GM19395 (cell line): ENCODE measurements at regions not wholly inside any gene's neighbourhood (a gene's known extent, or its start where the extent isn't known, plus 50 kb on each side); places are given as distances from the start of the nearest gene placed in this dataset.
"Not testable (repeated sequence)": the region's sequence is repeated elsewhere in the genome, so short reads cannot be mapped to it uniquely, and the experiment has no call there.

Source experiments
- ATAC-seq: cut with Tn5 transposase; IDR thresholded peaks from one replicate; pipeline ENCODE4 v1.9.1; 2021; ENCODE audit warnings: mild to moderate bottlenecking, moderate library complexity; ENCODE audit not compliant: unreplicated experiment

DNA sequence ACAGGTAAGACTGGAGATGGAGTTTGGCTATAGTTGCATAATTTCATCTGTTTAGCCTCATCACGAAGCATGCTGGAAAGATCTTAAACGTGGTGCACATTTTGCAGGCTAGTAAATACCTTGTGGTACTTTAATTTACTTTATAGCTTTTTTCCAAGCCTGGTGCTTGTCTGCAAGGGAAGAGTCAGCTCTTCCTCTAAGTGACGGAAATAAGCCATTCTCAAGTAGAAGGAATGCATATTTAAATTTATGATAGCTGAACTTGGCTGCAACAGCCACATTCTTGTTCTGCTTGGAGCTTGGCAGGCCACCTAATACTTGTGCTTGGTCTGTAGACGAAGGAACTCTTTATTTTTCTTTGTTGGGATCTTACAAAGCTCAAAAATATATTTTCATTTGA is 188.0 kb upstream of the PIK3R1 start:
- ATAC-seq, result no peak

DNA sequence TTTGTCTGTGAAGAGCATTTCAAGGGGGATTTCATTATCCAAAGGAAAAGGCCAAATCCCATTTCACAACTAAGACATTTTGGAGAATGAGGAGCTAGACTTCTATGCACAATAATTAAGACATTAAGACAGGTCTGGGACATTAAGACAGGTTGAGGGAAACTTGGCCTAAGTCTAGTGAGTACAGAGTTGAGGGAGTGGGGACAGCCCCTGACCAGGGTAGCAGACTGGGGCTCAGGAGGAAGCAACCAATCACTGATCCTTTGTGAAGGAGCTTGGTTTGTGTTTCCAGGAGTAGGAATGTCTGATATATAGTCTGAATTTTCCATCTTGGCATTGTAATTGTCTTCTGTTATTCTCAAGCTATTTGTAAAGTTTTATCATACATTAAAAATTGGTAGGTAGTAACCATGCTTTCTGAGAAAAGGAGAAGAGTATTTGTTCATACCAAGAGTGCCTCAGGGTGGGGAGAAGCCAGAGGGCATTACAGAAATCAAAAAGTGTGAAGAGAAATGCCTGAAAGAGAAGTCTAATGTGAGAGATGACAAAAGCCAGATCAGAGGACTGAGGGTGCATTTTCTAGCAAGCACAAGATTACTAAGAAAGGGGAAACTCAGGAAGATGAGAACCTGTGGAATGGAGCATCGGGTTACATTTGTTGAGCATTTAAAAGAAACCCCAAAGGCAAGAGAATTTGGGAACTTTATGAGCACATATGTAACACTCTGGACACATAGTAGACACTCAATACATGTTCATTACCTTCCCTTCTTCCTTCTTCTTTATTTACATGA is 189.3 kb upstream of the PIK3R1 start:
- no peak for ATAC-seq

DNA sequence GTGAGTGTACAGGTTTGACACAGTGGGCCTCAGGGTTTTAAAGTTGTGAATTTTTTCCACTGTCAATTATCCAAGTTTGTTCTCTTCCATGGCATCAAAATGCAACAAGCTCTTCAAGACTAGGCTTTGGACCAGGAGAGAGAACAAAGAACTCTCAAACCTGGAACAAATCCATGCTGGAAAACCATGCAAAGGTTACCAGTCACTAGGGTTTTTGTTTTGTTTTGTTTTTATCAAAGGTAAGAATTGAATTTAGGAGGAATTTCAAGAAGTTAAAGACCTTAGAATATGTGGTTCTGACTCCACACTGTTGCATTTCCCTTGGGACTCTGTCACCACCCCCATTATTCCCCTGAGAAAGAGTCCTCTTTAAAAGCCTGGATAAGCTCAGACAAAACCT is 191.1 kb upstream of the PIK3R1 start:
- no peak for ATAC-seq

DNA sequence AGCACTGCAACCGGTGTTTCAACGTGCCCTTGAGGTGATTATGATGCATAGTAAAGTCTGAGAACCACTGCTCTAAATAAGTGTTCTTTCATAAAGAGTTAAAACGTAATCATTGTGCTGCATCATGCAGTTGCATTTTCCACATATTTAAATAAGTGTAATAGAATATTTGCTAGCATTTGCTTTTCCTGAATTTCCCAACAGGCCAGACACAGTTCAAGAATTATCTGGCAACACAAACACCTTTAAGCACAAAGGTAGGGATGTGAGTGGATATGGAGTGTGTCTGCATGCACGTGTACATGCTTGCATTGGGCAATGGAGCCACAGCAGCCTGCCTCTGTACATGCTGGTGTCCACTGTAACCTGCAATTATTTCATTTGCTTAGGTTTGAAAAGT is 193.6 kb upstream of the PIK3R1 start:
- ATAC-seq, result no peak

DNA sequence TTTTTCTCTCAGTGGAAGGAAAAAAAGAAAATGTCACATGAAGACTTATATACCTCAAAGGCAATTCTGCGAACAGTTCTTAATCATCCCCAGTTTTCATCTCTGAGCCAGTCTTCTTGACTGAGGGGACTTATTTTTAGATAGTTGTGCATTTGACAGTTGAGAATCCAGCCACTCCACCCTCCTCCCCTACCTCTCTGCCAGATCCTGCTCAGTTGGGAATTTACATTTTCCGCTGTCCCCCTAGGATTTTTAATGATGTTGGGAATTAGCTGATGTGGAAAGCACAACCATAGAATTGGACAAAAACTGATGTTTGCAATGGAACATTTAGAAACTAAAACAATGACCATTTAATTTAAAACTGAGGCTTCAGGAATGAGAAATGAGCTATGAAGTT is 194.3 kb upstream of the PIK3R1 start:
- no peak for ATAC-seq

DNA sequence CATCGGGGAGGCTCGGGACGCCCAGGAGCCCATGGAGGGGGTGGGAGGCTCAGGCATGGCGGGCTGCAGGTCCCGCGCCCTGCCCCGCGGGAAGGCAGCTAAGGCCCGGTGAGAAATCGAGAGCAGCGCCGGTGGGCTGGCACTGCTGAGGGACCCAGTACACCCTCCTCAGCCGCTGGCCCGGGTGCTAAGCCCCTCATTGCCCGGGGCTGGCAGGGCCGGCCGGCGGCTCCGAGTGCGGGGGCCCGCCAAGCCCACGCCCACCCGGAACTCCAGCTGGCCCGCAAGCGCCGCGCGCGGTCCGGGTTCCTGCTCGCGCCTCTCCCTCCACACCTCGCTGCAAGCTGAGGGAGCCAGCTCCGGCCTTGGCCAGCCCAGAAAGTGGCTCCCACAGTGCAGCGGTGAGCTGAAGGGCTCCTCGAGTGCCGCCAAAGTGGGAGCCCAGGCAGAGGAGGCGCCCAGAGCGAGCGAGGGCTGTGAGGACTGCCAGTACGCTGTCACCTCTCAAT is 195.0 kb upstream of the PIK3R1 start:
- ATAC-seq, result not testable (repeated sequence)

DNA sequence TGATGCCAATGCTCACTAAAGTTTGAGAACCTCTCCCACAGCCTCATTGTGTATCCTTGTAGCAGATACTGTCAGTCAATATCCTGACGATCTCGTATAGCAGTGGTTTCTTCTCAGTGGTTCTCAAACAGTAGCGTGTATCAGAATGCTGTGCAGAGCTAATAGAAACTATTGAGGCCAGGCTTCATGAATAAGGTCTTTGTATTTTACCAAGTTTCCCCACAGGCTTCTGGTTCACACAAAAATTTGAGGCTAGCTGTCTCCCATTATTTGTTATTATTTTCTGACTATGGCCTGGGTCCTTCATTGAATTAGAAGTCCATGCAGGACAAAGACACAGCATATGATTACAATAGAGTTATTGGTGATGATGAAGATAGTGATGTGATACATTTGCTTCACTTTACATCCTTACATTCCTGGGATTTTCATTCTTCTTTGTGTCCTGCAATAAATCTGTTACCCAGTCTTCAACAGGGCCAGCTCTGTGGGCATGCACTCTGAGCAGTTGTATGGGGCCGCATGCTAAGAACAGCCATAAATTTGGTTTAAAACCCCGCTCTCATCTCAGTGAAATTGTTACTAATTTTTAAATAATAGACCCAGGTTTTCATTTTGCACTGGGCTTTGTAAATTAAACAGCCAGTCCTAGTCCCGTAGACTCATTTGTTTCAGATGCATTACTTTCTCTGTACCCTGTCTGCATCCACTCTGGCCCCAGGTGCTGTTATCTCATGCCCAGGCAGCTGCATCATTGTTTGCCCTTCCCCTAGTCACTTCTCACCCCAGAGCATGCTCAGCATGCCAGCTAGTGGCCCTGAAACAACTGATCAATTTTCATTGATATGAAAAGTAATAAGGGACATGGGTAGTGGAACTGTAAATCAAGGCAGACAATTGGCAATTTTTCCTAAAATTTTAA is 199.9 kb upstream of the PIK3R1 start:
- no peak for ATAC-seq

DNA sequence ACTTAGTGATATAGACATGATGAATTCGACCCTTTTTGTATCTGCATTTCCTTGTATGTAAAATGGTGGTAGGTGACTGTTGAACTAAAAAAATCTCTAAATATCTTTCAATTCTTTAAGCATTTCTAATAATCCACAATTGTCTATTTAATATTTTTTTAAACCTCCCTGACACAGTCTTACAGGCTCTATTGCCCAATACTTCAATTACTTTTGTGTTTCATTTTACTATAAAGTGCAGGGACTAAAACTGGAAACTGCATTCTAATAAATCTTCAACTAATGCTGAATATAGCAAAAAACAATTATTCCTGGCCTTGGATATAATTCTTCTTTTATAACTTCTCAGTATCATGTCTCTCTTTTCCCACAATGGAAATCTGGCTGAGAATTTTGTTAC is 202.7 kb upstream of the PIK3R1 start:
- no peak for ATAC-seq

DNA sequence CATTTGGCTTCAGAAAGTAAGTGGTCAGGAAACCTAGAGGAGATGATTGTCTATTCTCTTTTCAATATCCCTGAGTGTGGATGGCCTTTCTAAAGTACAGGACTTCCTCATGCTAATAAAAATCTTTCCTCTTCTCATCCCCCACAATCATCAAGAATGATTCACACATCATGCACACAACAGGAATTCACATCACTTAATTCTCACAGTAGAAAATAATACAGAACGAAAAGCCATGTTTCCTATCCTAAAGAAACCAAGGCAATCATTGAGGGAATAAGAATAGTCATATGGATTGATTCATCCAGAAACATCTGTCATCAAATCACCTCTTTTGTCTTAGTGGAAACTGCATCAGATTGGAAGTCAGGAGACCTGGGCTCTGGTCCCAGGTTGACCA is 203.1 kb upstream of the PIK3R1 start:
- ATAC-seq, result no peak

DNA sequence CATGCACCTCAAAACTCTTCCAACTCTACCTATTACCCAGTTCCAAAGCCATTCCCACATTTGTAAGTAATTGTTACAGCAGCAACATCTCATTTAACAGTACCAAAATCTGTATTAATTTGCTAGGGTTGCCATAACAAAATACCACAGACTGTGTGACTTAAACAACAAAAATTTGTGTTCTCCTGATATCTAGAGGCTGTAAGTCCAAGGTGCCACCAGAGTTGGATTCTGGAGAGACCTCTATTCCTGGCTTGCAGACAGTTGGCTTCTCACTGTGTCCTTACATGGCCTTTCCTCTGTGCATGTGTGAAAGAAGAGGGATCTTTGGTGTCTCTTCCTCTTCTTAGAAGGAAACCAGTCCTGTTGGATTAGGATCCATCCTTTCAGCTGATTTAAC is 203.8 kb upstream of the PIK3R1 start:
- ATAC-seq, result no peak

DNA sequence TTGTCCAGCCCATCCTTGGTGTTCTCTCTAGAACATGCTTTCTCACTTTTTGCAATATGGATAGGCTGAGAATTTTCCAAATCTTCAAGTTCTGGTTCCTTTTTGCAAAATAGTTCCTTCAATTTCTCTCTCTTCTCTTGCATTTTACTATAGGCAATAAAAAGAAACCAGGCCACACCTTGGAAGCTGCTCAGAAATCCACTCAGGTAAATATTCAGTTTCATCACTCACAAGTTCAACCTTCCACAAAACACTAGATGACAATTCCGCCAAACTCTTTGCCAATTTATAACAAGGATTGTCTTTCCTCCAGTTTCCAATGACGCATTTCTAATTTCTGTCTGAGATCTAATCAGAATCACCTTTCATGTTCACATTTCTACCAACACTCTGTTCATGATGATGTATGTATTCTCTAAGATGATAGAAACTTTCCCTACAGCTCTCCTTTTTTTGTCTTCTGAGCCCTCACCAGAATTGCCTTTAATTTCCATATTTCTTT is 204.2 kb upstream of the PIK3R1 start:
- ATAC-seq, result no peak

DNA sequence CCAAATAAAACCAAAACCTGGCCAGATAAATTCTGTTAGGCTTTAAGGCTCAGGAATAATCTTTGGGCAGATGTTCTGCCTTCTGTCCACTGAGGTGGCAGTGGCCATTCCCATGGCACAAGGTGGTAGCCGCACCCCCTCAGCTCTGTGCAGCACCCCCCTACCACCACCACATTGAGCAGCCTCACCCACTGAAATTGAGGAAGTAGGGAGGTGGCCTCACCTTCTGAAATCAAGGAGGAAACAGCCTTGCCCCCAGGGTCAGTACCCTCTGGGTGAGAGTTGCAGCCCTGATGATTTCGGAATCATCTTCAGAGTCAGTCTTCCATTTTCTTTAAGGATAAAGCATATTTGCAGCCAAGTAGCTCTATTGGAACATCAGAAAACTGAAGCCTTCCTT is 204.8 kb upstream of the PIK3R1 start:
- no peak for ATAC-seq

DNA sequence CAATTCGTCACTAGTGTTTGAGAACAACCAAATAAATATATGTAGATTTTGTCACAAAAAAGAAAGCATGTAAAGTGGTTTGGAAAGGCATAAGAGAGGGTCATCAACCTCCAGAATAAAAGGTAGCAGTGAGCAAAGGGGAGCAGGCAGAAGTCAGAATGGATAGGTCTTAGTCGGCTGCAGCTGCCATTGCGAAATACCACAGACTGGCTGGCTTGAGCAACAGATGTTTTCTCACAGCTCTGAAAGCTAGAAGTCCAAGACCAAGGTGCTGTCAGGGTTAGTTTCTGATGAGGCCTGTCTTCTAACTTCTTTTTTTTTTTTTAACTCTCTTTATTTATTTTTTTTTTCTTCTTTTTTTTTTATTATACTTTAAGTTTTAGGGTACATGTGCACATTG is 208.1 kb upstream of the PIK3R1 start:
- ATAC-seq, result no peak

DNA sequence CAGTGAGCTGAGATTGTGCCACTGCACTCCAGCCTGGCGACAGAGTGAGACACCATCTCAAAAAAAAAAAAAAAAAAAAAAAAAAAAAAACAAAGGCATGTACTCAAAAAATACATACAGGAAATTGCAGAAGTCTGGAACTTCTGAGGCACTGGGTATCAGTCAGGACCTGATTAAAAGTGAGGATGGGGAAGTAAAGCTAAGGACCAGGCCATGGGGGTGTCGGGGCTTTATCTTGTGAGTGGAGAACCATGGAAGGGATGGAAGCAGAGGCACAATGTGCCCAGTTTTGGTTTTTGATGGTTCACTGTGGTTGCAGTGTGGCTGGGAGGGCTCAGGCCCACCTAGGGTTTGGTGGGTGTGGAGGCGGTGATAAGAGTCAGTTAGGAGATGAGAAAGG is 212.7 kb upstream of the PIK3R1 start:
- no peak for ATAC-seq

DNA sequence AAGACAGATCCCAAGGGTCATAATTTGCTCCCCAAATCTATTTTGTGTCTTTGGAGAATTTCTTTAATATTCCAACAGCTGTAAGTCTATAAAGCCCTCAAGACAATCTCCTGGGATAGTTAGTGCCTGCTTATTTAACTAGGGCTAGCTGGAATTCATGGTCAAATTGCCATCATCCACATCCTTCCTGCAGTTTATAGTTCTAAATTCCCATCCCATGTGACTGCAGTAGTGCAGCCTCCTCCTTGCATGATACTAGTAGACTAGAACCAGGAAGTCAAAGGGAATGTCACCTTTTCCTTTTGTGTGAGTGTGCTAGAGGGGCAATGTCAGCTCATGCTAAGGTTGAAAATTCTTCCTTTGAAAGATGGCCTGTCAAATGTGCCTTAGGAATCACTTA is 214.8 kb upstream of the PIK3R1 start:
- ATAC-seq, result no peak

DNA sequence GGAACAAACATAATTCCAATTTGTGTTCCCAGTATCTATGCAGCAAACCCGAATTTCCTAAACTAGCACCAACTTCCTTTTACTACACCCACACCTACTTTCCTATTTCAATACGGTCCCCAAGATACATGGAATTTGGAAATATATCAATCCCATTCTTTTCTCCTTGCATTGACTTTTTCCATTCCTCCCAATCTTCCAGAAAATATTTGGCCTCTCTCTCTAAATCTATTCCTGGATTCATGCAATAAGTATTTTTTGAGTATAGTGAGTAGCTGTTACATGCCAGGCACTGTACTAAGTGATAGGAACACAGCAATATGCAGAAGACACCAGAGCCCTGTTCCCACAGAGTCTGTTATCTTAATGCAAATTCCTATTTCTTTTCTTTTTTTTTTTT is 216.2 kb upstream of the PIK3R1 start:
- ATAC-seq, result no peak

DNA sequence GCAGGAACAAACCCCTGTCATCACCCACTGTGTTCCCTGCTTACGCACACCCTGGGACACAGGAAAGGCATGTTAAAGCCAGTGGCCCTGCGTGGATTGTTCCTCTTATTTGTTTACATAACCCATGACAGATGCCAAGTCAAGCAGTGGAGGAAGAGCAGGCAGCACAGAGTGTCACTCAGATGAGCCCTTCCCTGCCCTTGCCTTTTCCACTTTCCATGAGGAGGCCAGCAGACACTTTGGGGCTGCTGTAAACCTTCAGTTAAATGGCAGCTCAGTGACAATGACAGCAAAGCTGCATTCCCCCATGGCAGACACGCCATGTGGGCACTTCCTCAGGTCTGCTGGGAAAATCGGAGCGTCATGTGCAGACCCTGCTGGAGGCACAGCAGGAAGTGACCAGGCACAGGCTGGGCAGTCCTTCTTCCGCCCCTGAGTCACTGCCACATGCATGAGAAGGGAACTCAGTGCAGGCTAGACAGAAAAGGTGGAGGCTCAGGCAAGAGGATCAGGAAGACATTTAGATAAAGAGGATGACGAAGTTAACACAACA is 216.8 kb upstream of the PIK3R1 start:
- ATAC-seq, result no peak

DNA sequence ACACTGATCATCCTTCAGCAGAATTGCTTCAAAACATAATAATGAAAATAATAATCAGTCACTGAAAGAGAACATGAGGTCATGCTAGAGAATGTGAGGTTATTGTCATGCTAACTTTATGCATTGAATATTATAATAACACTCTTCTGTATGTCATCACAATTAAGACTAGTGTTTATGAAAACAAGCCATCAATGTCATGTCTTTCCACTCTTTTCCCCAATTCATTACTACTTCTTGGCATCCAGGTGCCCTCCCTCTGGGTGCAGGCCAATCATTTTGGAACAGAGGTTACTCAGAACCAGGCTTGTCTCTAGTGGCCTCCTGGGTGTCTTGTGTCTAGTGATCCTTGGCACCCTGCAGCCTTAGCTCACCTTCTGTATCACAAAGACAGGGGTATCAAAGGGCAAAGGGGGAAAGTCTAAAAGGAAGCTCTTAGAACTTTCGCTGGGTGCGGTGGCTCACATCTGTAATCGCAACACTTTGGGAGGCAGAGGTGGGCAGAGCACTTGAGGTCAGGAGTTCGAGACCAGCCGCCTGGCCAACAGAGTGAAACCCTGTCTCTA is 217.6 kb upstream of the PIK3R1 start:
- ATAC-seq, result no peak

DNA sequence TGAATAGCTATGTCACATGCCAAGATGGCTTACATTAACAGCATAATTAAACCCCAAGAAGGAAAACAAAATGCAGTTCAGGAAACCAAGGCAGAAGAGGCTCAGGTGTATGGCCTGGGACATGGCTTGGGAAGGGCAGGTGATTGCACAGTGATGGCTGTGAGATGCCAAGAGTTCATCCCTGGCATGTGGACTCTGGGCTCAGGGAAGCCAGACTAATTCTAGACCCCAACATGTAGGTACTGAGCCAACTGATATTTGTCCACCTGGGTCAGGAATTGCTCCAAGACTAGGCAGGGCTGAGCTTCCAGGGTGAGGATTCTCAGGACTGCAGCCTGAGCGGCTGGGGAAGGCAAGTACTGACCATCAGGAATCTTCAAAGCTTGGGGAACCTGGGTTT is 218.4 kb upstream of the PIK3R1 start:
- ATAC-seq, result no peak

DNA sequence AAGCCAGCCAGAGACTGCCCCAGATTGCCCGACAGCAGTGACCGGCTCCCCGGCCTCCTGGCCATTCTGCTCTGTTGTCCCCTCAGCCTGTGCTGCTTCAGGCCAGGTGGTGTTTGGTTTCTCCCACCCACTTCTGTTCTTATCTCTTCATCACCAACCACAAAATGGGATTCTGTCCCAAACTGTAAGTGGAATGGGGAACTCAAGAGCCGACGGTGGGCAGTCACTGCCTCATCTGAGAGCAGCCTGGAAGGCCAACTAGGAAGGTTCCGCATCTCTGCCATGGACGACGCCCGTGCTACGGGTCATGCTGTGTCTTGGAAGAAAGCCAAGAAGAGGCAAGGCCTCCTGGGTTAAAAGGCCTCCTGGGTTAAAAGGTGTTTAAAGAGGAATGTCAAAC is 219.0 kb upstream of the PIK3R1 start:
- no peak for ATAC-seq

DNA sequence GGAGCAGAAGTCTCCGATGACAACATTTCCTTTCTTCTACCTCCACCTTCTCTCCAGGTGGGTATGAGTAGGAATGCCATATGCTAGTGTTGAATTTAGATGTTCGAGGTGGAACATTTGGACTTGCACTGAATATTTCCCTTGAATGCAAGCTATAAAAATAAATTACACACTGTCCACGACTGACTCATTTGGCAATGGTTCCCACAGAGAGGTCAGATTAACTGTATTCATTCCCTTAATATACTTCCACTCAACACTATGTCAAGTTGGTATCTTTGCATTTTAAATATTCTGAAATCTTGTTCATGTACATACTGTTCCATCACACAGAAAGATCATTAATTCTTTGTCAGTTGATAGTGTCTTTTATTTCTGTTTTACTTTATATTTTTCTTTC is 222.6 kb upstream of the PIK3R1 start:
- ATAC-seq, result no peak
